Esophagus (tissue), 2 donors: ENCODE measurements at regions not wholly inside any gene's neighbourhood (a gene's known extent, or its start where the extent isn't known, plus 50 kb on each side); places are given as distances from the start of the nearest gene placed in this dataset.

Experiments used
- H3K27ac ChIP-seq, 2 donors: one replicate each; pipeline ENCODE4 v1.5.1; 2013; ENCODE audit warnings: low read depth in 2 of 2, mild to moderate bottlenecking in 2 of 2, inconsistent platforms in 1 of 2, low read length in 1 of 2, moderate library complexity in 1 of 2
- H3K27me3 ChIP-seq, 2 donors: one replicate each; pipeline ENCODE4 v1.6.1; 2013; ENCODE audit warnings: low read length in 2 of 2, control low read depth in 1 of 2, mild to moderate bottlenecking in 1 of 2; ENCODE audit not compliant: insufficient read depth in 2 of 2, control insufficient read depth in 1 of 2
- H3K36me3 ChIP-seq, 2 donors: one replicate each; pipeline ENCODE4 v1.6.1; 2013; ENCODE audit warnings: low read length in 1 of 2; ENCODE audit not compliant: control insufficient read depth in 2 of 2, insufficient read depth in 2 of 2
- H3K4me1 ChIP-seq, 2 donors: one replicate each; pipeline ENCODE4 v1.6.1; 2013; ENCODE audit warnings: low read length in 1 of 2; ENCODE audit not compliant: control insufficient read depth in 2 of 2, insufficient read depth in 2 of 2
- H3K4me3 ChIP-seq, 2 donors: one replicate each; pipeline ENCODE4 v1.5.1; 2013; ENCODE audit warnings: low read length in 2 of 2, mild to moderate bottlenecking in 2 of 2, low read depth in 1 of 2, moderate library complexity in 1 of 2
- H3K9me3 ChIP-seq, 2 donors: one replicate each; pipeline ENCODE4 v1.6.1; 2013; ENCODE audit warnings: mild to moderate bottlenecking in 2 of 2, low read depth in 1 of 2, low read length in 1 of 2, moderate library complexity in 1 of 2; ENCODE audit not compliant: control insufficient read depth in 2 of 2, insufficient read depth in 1 of 2
- WGBS, 2 donors: extraction: QIAGEN DNeasy Blood & Tissue Kit; methylation state at CpG; one replicate each; pipeline ENCODE4 v1.1.7; 2013; 5-methylcytosine and 5-hydroxymethylcytosine counted together
- donor health status: healthy with polysubstance abuse.
- donor health status: Bipolar disorder and iron deficiency.

DNA sequence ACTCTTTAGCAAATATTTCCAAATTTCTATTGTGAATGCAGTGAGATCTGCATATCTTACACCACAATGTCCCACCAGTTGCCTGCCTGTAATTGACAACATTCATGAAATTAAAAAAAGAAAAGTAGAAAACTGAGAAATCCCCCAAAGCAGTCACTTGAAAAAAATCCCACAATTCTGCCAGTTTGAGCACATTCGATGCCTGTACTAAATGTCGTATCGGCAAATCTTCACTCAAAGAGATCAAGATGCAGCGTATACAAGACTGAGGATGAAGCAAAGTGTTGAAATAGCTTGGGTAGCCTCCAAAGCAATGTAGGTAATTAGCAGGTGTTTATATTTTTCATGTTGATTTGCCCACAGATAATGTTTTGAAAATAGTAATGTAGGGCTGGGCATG lies 186.7 kb upstream of the ZEB2 start:
- Histone ChIP-seq H3K36me3 (no peaks in the 10 kb centered on the region), H3K27ac (no peak overlapping the region), H3K4me1 (no peaks in the 10 kb centered on the region), H3K27me3 (no peaks in the 10 kb centered on the region), H3K4me3 (no peak overlapping the region), H3K9me3 (no peaks in the 10 kb centered on the region)
- 96 to 97% methylated on average over 4 of the region's 4 CpGs for WGBS, 2 donors

DNA sequence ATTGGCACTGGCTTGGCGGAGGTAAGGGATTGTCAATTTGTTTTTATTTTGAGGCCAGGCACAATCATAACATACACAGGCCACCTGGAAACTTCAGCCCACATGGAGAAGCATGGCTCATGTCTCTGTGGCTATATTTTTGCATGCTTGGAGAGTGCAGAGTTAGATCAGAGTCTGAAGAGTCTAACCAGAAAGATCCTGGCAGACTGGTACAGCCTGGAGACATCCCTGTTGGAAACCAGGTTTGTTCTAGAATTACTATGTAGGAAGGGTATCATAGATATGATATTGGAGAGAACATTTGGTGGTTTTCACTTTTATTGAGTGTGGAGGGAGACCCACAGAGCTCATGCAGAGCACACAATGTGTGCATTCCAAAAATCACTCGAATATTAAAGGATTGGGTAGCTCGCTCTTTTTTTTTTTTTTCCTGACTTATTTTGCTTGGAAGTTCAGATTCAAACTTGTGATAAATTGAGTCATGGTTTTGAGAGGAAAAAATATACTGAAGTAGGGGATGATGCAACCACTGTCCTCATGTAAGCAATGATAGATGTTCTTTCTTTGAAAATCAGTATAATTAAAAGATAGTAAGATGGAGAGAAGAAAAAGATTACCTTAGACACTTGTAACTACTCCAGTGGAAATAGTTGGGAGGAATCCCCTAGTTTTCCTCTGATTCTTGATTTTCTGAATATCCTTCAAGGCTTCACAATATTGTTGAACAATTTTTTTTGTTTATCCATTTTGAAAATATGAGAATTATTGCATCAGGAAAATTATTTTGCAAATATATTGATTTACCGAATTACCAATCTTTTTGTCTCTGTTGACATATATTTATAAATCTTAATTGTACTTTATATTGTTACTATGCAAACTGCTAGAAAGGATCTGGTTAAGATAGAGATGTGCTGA lies 185.7 kb upstream of the ZEB2 start:
- WGBS, 2 donors: 83 to 90% methylated on average over 4 of the region's 4 CpGs

DNA sequence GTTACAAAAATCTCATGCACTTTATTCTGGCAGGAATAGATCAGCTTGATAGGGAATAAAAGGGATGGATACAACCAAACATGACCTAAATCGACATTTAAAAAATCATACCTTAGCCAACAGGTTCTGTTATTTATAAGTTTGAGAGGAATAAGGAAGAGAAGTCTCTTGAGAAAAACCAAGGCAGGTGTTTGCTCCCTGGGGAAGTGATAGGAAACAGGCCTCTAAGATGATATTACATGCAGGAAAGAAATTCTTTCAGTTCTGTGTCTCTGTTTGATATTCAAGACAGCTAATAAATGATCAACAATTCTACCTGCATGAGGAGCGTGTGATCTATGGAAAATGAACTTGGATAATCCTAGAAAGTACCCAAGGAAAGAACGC lies 184.8 kb upstream of the ZEB2 start:
- WGBS, 2 donors: 84 to 87% methylated on average over 3 of the region's 3 CpGs
- Histone ChIP-seq H3K27ac (no peak overlapping the region), H3K4me1 (no peaks in the 10 kb centered on the region), H3K4me3 (no peak overlapping the region), H3K36me3 (no peaks in the 10 kb centered on the region), H3K9me3 (no peaks in the 10 kb centered on the region), H3K27me3 (no peaks in the 10 kb centered on the region)

More for the DNA sequence above, 185.7 kb upstream of the ZEB2 start:
- H3K27me3 ChIP-seq: no peaks in the 10 kb centered on the region
- H3K27ac ChIP-seq: no peak overlapping the region
- no peaks in the 10 kb centered on the region for H3K9me3 ChIP-seq
- H3K36me3 ChIP-seq: no peaks in the 10 kb centered on the region
- H3K4me1 ChIP-seq: no peaks in the 10 kb centered on the region
- no peak overlapping the region for H3K4me3 ChIP-seq

DNA sequence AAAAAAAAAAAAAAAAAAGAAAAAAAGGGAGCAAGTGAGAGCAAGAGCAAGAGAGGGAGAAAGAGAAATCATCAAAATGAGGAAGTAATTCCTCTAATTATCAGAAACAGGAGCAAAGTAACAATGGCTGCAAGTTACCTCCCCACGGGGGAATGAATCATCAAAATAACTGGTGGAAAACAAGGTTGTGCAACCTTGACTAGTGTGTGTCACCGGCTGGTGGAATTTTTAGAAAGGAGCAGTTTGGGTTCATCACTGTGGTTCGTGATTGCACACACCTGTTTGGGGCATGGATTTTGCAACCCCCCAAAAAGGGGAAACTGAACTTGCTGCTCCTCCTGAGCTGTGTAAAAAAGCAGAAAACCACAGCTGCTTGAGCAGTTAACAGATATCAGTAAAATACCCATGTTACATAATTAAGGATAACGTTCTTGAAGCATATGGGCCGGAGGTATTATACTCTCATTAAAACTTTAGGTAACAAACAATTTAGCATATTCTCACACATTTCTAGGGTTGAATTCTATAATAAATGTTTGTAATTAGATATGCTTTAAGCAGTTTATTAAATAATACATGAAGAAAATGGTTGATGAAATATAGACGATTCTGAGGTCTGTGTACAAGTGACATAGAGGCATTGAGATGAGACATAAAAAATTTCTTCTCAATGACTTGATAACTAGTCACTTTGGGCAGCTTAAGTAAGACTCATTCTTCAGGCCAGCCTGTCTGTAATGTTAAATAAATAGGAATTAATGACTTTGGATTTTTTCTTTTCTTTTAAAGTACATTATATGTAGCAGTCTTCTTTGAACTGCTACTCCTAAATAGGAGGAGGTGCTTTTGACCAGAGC lies 184.2 kb upstream of the ZEB2 start:
- H3K27ac ChIP-seq: no peak overlapping the region
- WGBS, 2 donors: 48 to 64% methylated on average over 6 of the region's 6 CpGs
- H3K27me3 ChIP-seq: no peaks in the 10 kb centered on the region
- no peaks in the 10 kb centered on the region for H3K9me3 ChIP-seq
- H3K4me3 ChIP-seq: no peak overlapping the region
- H3K36me3 ChIP-seq: no peaks in the 10 kb centered on the region
- H3K4me1 ChIP-seq: no peaks in the 10 kb centered on the region

DNA sequence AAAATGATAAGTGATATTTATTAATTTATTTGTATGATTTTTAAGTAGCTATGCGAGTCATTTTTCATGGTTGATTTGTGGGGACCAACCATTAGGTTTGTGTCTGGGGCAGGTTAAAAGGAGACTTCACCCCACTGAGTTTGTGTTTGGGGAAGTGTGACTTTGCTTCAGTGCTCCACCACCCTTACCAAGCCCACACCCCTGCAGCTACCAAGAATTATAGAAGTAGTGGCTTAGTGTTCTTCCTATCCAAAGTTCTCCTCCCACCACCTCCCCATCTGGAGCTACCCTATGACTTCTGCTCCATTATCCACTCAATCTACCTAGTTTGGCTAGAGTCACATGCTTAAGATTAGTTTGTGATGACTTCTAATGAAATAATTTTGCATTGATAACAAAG lies 182.1 kb upstream of the ZEB2 start:
- no peaks in the 10 kb centered on the region for H3K36me3 ChIP-seq
- H3K4me3 ChIP-seq: no peak overlapping the region
- no peaks in the 10 kb centered on the region for H3K27me3 ChIP-seq
- 88 to 92% methylated on average over 1 of the region's 1 CpG for WGBS, 2 donors
- no peaks in the 10 kb centered on the region for H3K9me3 ChIP-seq
- H3K27ac ChIP-seq: no peak overlapping the region
- no peaks in the 10 kb centered on the region for H3K4me1 ChIP-seq

DNA sequence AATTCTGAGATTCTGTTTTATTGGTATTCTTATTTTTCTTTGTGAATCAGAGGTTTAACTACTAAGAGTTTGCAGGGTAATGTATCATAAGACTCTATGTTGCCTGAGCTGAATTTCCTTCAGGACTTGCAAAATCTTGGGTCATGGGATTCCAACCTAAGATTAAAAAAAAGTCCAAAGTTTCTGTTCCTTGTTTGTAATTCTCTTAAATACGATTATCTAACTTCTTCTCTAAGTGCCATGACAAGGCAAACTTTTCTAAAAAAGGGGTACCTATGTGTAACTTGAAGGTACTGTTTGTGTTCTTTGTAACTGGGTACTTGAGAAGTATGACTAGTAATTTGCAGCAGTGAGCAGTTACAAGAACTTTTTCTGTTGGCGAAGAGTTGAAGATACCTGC lies 181.3 kb upstream of the ZEB2 start:
- H3K36me3 ChIP-seq: no peaks in the 10 kb centered on the region
- no peaks in the 10 kb centered on the region for H3K4me1 ChIP-seq
- H3K9me3 ChIP-seq: no peaks in the 10 kb centered on the region
- no peaks in the 10 kb centered on the region for H3K27me3 ChIP-seq
- H3K4me3 ChIP-seq: no peak overlapping the region
- no peak overlapping the region for H3K27ac ChIP-seq
- 85 to 90% methylated on average over 2 of the region's 2 CpGs for WGBS, 2 donors

DNA sequence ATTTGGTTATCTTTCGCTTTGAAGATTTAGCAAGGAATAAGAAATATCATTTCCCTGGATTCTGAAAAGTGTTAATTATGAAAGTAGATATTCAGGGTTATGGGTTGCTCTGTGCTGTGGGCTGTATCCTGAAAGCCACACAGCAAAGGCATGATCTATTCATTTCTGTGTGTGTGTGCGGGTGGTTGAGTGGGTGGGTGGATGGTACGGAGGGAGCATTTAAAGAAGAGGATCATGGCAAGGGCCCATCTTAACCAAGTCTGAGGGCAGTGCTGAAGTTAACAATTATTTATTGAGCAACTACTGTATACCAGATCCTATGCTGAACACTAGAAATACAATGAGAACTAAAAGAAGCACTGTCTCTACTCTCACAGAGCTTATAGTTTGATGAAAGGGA lies 178.2 kb upstream of the ZEB2 start:
- Histone ChIP-seq H3K4me3 (no peak overlapping the region), H3K36me3 (no peaks in the 10 kb centered on the region), H3K27ac (no peak overlapping the region), H3K27me3 (no peaks in the 10 kb centered on the region), H3K4me1 (no peaks in the 10 kb centered on the region), H3K9me3 (no peaks in the 10 kb centered on the region)
- 94 to 96% methylated on average over 3 of the region's 3 CpGs for WGBS, 2 donors

DNA sequence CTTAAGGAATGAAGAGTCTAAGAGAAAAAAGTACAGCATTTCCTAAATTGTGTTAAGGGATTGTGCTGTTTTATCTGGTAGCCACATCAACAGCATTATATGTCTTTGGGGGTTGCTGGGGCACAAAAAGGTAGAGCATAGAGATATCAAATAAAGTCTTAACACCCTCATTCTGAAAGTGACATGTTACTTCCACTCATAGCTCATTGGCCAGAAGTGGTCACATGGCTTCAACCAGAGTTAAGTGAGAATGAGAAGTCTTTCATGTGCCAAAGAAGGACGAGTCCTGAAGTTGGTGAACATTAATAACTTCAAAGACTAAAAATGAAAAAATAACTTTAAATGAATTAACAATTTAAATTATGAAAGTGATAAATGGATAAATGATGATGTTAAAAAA lies 175.7 kb upstream of the ZEB2 start:
- Histone ChIP-seq H3K27me3 (no peaks in the 10 kb centered on the region), H3K27ac (no peak overlapping the region), H3K36me3 (no peaks in the 10 kb centered on the region), H3K4me3 (no peak overlapping the region), H3K9me3 (no peaks in the 10 kb centered on the region), H3K4me1 (no peaks in the 10 kb centered on the region)
- 61 to 62% methylated on average over 1 of the region's 1 CpG for WGBS, 2 donors

DNA sequence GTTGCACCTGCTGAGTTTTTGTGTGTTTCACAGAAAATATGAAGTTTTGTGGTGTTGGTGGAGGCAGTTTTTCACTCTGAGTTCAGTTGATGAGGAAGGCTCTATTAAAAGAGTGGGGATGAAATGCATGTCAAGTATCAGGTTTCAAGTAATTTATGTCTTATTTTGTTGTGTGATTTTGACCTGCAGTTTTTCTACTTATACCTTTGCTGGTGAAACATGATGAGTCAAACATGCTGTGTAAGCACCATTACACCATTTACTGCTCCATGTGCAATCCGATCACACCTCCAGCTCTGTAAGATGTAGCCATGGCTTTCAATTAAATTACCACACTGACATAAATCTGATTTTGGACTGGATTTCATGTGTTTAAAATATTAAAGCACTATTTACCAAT lies 174.5 kb upstream of the ZEB2 start:
- H3K4me1 ChIP-seq: no peaks in the 10 kb centered on the region
- WGBS, 2 donors: 79 to 84% methylated on average over 1 of the region's 1 CpG
- H3K27me3 ChIP-seq: no peaks in the 10 kb centered on the region
- no peak overlapping the region for H3K4me3 ChIP-seq
- H3K9me3 ChIP-seq: no peaks in the 10 kb centered on the region
- H3K27ac ChIP-seq: no peak overlapping the region
- no peaks in the 10 kb centered on the region for H3K36me3 ChIP-seq
